ENCODE measurements at regions not wholly inside any gene's neighbourhood (a gene's known extent, or its start where the extent isn't known, plus 50 kb on each side); places are given as distances from the start of the nearest gene placed in this dataset.

DNA sequence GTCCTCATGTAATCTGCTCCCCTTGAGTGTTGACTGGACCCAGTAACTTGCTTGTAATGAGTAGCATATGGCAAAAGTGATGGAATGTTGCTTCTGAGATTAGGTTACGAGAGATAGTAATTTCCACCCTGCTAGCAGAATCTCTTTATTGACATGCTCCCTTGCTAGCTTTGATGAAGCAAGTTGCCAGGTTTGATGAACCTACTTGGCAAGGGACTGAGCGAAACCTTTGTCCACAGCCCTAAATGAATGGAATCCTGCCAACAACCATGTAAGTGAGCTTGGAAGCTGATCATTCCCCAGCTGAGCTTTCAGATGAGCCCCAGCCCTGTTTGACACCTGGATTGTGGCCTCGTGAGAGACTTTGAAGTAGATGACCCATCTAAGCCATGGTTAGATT lies 120.8 kb upstream of the PLXNC1 start:
- no peak overlapping the region for H3K4me3 Mint-ChIP-seq (ENCODE audit: unreplicated experiment)
- no peaks in the 10 kb centered on the region for H3K36me3 Mint-ChIP-seq (ENCODE audit: insufficient read depth, unreplicated experiment)
- TF ChIP-seq, protein P1, sequence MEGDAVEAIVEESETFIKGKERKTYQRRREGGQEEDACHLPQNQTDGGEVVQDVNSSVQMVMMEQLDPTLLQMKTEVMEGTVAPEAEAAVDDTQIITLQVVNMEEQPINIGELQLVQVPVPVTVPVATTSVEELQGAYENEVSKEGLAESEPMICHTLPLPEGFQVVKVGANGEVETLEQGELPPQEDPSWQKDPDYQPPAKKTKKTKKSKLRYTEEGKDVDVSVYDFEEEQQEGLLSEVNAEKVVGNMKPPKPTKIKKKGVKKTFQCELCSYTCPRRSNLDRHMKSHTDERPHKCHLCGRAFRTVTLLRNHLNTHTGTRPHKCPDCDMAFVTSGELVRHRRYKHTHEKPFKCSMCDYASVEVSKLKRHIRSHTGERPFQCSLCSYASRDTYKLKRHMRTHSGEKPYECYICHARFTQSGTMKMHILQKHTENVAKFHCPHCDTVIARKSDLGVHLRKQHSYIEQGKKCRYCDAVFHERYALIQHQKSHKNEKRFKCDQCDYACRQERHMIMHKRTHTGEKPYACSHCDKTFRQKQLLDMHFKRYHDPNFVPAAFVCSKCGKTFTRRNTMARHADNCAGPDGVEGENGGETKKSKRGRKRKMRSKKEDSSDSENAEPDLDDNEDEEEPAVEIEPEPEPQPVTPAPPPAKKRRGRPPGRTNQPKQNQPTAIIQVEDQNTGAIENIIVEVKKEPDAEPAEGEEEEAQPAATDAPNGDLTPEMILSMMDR (IDR thresholded peaks at IDR 0.05; ENCODE audit: unreplicated experiment), result no peak
- DNase-seq (ENCODE audit: unreplicated experiment), result no peak
- H3K9me3 Mint-ChIP-seq (ENCODE audit: unreplicated experiment), result peaks cover 26% of the 10 kb centered on the region
- CTCF ChIA-PET, result no interaction called here
- no peaks in the 10 kb centered on the region for H3K4me1 Mint-ChIP-seq (ENCODE audit: insufficient read depth, unreplicated experiment)
- intact Hi-C loops (cut with micrococcal nuclease), result no loop called here
- BruUV-seq (replicated peaks), result no TSS peak
- POLR2A ChIA-PET, result no interaction called here
- no peak overlapping the region for H3K27ac Mint-ChIP-seq (ENCODE audit: low read depth, unreplicated experiment)
- H3K27me3 Mint-ChIP-seq (ENCODE audit: insufficient read depth, unreplicated experiment), result no peaks in the 10 kb centered on the region

DNA sequence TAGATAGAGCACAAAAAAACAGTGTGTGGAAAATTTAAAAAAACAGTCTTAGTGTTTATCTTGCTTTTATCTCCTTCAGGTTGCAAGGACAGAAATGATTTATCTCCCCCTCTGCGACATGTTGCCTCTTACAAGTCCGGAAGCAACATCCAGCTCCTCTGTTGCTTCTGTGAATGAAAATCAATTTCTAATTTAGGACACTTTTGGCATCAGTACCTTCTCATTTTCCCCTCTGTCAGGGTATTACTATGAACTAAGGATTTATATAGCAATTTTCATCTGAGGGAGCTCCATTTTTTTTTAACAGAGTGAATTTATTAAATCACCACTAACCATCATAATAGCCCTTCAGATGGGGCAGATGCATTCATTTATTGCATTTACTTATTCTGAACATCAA lies 116.6 kb upstream of the PLXNC1 start:
- BruUV-seq (replicated peaks), result no TSS peak
- DNase-seq (ENCODE audit: unreplicated experiment), result no peak
- no peak overlapping the region for H3K4me3 Mint-ChIP-seq (ENCODE audit: unreplicated experiment)
- H3K36me3 Mint-ChIP-seq (ENCODE audit: insufficient read depth, unreplicated experiment), result no peaks in the 10 kb centered on the region
- intact Hi-C loops (cut with micrococcal nuclease), result no loop called here
- H3K27me3 Mint-ChIP-seq (ENCODE audit: insufficient read depth, unreplicated experiment), result no peaks in the 10 kb centered on the region
- CTCF ChIA-PET, result interaction anchor here (1.0 to 1.2 kb wide), 2 partner anchors 9 to 41 kb away, joined by 3 read pairs; no protein-coding TSS in a partner anchor
- POLR2A ChIA-PET, result no interaction called here
- TF ChIP-seq, protein P1 (IDR thresholded peaks at IDR 0.05; ENCODE audit: unreplicated experiment), result no peak
- no peak overlapping the region for H3K27ac Mint-ChIP-seq (ENCODE audit: low read depth, unreplicated experiment)
- H3K4me1 Mint-ChIP-seq (ENCODE audit: insufficient read depth, unreplicated experiment), result no peaks in the 10 kb centered on the region
- peaks cover 9% of the 10 kb centered on the region for H3K9me3 Mint-ChIP-seq (ENCODE audit: unreplicated experiment)

DNA sequence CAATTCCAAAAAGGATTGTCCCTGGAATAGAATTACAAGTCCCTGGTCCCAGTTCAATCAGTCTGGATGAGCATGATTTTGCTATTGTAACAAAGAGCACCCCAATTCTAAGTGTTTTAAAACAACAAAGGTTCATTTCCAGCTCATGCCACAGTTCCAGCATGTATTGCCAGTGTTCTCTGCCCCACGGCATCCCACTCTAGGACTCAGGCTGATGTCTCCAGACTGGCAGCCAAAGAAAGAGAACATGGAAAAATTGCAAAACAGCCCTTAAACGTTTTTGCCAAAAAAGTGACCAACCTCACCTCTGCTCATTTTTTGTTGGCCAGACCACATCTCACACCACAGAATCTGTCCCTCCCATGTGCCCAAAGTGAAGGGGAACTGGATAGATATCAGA lies 116.0 kb upstream of the PLXNC1 start:
- TF ChIP-seq, protein P1 (IDR thresholded peaks at IDR 0.05; ENCODE audit: unreplicated experiment), result no peak

DNA sequence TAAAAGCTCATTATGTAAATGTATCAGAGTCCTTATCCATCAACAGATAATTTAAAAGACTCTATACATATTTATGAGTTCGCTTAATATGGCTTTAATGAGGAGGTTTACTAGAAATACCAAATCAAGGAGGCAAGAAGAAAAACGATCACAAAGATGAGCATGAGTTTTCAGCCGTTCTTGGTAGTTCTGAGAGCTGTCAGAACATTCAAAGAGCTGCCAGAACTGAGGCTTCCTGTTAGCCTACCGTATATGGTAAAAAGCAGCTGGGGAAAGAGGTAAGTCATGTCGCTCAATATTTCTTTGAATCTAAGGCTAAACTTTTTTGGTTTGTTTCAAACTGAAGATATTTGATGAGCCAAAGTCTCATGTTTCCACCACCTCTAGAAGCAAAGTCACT lies 115.3 kb upstream of the PLXNC1 start:
- no peak for DNase-seq (ENCODE audit: unreplicated experiment)
- no TSS peak for BruUV-seq (replicated peaks)
- intact Hi-C loops (cut with micrococcal nuclease), result no loop called here
- ChIA-PET CTCF (interaction anchor here (0.6 to 0.7 kb wide), 2 partner anchors 270 to 335 kb away, joined by 3 to 4 read pairs; no protein-coding TSS in a partner anchor), POLR2A (interaction anchor here (1.5 kb wide), 1 partner anchor 50 kb away, joined by 3 read pairs; no protein-coding TSS in a partner anchor)
- Mint-ChIP-seq H3K4me1 (ENCODE audit: insufficient read depth, unreplicated experiment) (no peaks in the 10 kb centered on the region), H3K27me3 (ENCODE audit: insufficient read depth, unreplicated experiment) (no peaks in the 10 kb centered on the region), H3K36me3 (ENCODE audit: insufficient read depth, unreplicated experiment) (no peaks in the 10 kb centered on the region), H3K4me3 (ENCODE audit: unreplicated experiment) (no peak overlapping the region), H3K27ac (ENCODE audit: low read depth, unreplicated experiment) (no peak overlapping the region), H3K9me3 (ENCODE audit: unreplicated experiment) (peaks cover 5% of the 10 kb centered on the region)
- TF ChIP-seq, protein P1 (IDR thresholded peaks at IDR 0.05; ENCODE audit: unreplicated experiment), result no peak

More for the DNA sequence above, 116.0 kb upstream of the PLXNC1 start:
- H3K4me1 Mint-ChIP-seq (ENCODE audit: insufficient read depth, unreplicated experiment), result no peaks in the 10 kb centered on the region
- no peak overlapping the region for H3K4me3 Mint-ChIP-seq (ENCODE audit: unreplicated experiment)
- peaks cover 9% of the 10 kb centered on the region for H3K9me3 Mint-ChIP-seq (ENCODE audit: unreplicated experiment)
- no peaks in the 10 kb centered on the region for H3K27me3 Mint-ChIP-seq (ENCODE audit: insufficient read depth, unreplicated experiment)
- no peaks in the 10 kb centered on the region for H3K36me3 Mint-ChIP-seq (ENCODE audit: insufficient read depth, unreplicated experiment)
- ChIA-PET CTCF (interaction anchor here (1.0 to 1.2 kb wide), 2 partner anchors 8 to 41 kb away, joined by 3 read pairs; no protein-coding TSS in a partner anchor), POLR2A (interaction anchor here (1.5 kb wide), 1 partner anchor 49 kb away, joined by 3 read pairs; no protein-coding TSS in a partner anchor)
- no peak for DNase-seq (ENCODE audit: unreplicated experiment)
- BruUV-seq (replicated peaks), result no TSS peak
- intact Hi-C loops (cut with micrococcal nuclease), result no loop called here
- no peak overlapping the region for H3K27ac Mint-ChIP-seq (ENCODE audit: low read depth, unreplicated experiment)

Measured in MCF 10A (cell line).